ENCODE measurements at regions not wholly inside any gene's neighbourhood (a gene's known extent, or its start where the extent isn't known, plus 50 kb on each side); places are given as distances from the start of the nearest gene placed in this dataset.

GRCh38 chr11:24384240-24384639, 112.6 kb upstream of the LUZP2 start:
- H3K4me1 ChIP-seq: no peaks in the 10 kb centered on the region
- no peak overlapping the region for H3K4me3 ChIP-seq (ENCODE audit: low read depth, low read length)
- H3K36me3 Mint-ChIP-seq (ENCODE audit: insufficient read depth, unreplicated experiment): no peaks in the 10 kb centered on the region
- H3K4me3 Mint-ChIP-seq (ENCODE audit: unreplicated experiment): no peak overlapping the region
- H3K9me3 Mint-ChIP-seq (ENCODE audit: unreplicated experiment): no peaks in the 10 kb centered on the region
- CTCF ChIA-PET: interaction anchor here (0.7 kb wide), 1 partner anchor 914 kb away, joined by 4 read pairs; no protein-coding TSS in a partner anchor
- TF ChIP-seq CTCF (IDR thresholded peaks at IDR 0.05; ENCODE audit: insufficient read depth in 1 of 2, low read depth in 1 of 2, low read length in 1 of 2, severe bottlenecking in 1 of 2, unreplicated experiment in 1 of 2): no peak
- H3K27me3 ChIP-seq (replicated peaks; ENCODE audit: control insufficient read depth, insufficient read depth, low read length): no peaks in the 10 kb centered on the region
- H3K27ac Mint-ChIP-seq (ENCODE audit: unreplicated experiment): no peak overlapping the region
- no TSS peak for BruUV-seq (replicated peaks)
- intact Hi-C loops (cut with micrococcal nuclease; ENCODE audit: unreplicated experiment): no loop called here
- no peak for DNase-seq
- no peaks in the 10 kb centered on the region for H3K9me3 ChIP-seq
- H3K36me3 ChIP-seq (ENCODE audit: control insufficient read depth, insufficient read depth, low read length): no peaks in the 10 kb centered on the region
- POLR2A ChIA-PET: no interaction called here
- H3K4me1 Mint-ChIP-seq (ENCODE audit: low read depth, unreplicated experiment): no peaks in the 10 kb centered on the region
- peaks cover 2% of the 10 kb centered on the region for H3K27me3 Mint-ChIP-seq (ENCODE audit: insufficient read depth, unreplicated experiment)

- DNase-seq: peak in 1 of 2 experiments; percentile 17
- ChIA-PET POLR2A (no interaction called here), CTCF (interaction anchor here (1.3 kb wide), 1 partner anchor 846 kb away, joined by 4 read pairs; no protein-coding TSS in a partner anchor)
- no TSS peak for BruUV-seq (replicated peaks)
- TF ChIP-seq CTCF (IDR thresholded peaks at IDR 0.05; ENCODE audit: insufficient read depth in 1 of 2, low read depth in 1 of 2, low read length in 1 of 2, severe bottlenecking in 1 of 2, unreplicated experiment in 1 of 2): peak; percentile 45 to 55
- Mint-ChIP-seq H3K27me3 (ENCODE audit: insufficient read depth, unreplicated experiment) (peaks cover 2% of the 10 kb centered on the region), H3K27ac (ENCODE audit: unreplicated experiment) (no peak overlapping the region), H3K4me3 (ENCODE audit: unreplicated experiment) (no peak overlapping the region), H3K9me3 (ENCODE audit: unreplicated experiment) (no peaks in the 10 kb centered on the region), H3K36me3 (ENCODE audit: insufficient read depth, unreplicated experiment) (no peaks in the 10 kb centered on the region), H3K4me1 (ENCODE audit: low read depth, unreplicated experiment) (no peaks in the 10 kb centered on the region)
- no peaks in the 10 kb centered on the region for H3K27me3 ChIP-seq (replicated peaks; ENCODE audit: control insufficient read depth, insufficient read depth, low read length)
- intact Hi-C loops (cut with micrococcal nuclease; ENCODE audit: unreplicated experiment): loop anchor here (1.0 kb wide), 3 partner anchors 552 to 1273 kb away; no protein-coding TSS in a partner anchor
- H3K36me3 ChIP-seq (ENCODE audit: control insufficient read depth, insufficient read depth, low read length): no peaks in the 10 kb centered on the region
- H3K4me3 ChIP-seq (ENCODE audit: low read depth, low read length): no peak overlapping the region
- H3K9me3 ChIP-seq: no peaks in the 10 kb centered on the region
- H3K4me1 ChIP-seq: no peaks in the 10 kb centered on the region
Observed at GRCh38 chr11:24386546-24387397, 110.1 kb upstream of the LUZP2 start.

- H3K27me3 Mint-ChIP-seq (ENCODE audit: insufficient read depth, unreplicated experiment): no peaks in the 10 kb centered on the region
Observed at GRCh38 chr11:24389575-24389974, 107.3 kb upstream of the LUZP2 start.

More at GRCh38 chr11:24389575-24389974, 107.3 kb upstream of the LUZP2 start:
- Mint-ChIP-seq H3K4me3 (ENCODE audit: unreplicated experiment) (no peak overlapping the region), H3K36me3 (ENCODE audit: insufficient read depth, unreplicated experiment) (no peaks in the 10 kb centered on the region), H3K27ac (ENCODE audit: unreplicated experiment) (no peak overlapping the region), H3K4me1 (ENCODE audit: low read depth, unreplicated experiment) (no peaks in the 10 kb centered on the region), H3K9me3 (ENCODE audit: unreplicated experiment) (no peaks in the 10 kb centered on the region)
- Histone ChIP-seq H3K4me1 (no peaks in the 10 kb centered on the region), H3K4me3 (ENCODE audit: low read depth, low read length) (no peak overlapping the region), H3K9me3 (no peaks in the 10 kb centered on the region), H3K36me3 (ENCODE audit: control insufficient read depth, insufficient read depth, low read length) (no peaks in the 10 kb centered on the region), H3K27me3 (replicated peaks; ENCODE audit: control insufficient read depth, insufficient read depth, low read length) (no peaks in the 10 kb centered on the region)
- intact Hi-C loops (cut with micrococcal nuclease; ENCODE audit: unreplicated experiment): no loop called here
- no TSS peak for BruUV-seq (replicated peaks)
- no peak for TF ChIP-seq CTCF (IDR thresholded peaks at IDR 0.05; ENCODE audit: insufficient read depth in 1 of 2, low read depth in 1 of 2, low read length in 1 of 2, severe bottlenecking in 1 of 2, unreplicated experiment in 1 of 2)
- CTCF ChIA-PET: no interaction called here
- no peak for DNase-seq
- POLR2A ChIA-PET: no interaction called here
